ENCODE measurements at regions not wholly inside any gene's neighbourhood (a gene's known extent, or its start where the extent isn't known, plus 50 kb on each side); places are given as distances from the start of the nearest gene placed in this dataset.

- in situ Hi-C loops (cut with HindIII; ENCODE audit: low sequenced_read_pairs), result no loop called here
- DNase-seq (ENCODE audit: low spot score), result no peak
Measured at GRCh38 chr6:165931675-165932074, 236.0 kb downstream of the TBXT start.

DNA sequence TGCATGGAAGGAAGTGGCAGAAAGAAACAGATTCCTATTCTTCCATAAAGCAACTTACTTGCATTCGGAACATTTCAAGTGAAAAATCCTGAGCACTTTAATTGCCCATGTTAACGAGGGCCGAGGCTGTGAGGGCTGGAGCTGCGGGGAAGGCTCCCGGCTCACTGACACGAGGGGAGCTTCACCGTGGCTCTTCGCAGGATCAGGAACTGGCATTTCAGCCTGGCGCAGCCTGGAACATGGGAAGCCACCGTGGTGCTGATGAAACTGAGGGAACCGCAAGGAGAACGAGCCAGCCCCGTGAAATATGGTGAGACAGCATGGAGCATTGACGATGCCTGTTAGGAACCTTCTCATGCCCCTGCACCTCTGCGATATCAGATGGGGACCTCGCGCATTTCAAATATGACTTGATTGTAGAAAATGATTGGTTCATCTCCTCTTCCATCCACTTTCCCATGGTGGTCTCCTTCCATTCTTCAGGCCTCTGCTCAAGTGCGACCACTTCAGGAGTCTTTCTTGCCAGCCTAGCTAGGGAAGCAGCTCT lies 236.9 kb downstream of the TBXT start:
- in situ Hi-C loops (cut with HindIII; ENCODE audit: low sequenced_read_pairs), result no loop called here
- DNase-seq (ENCODE audit: low spot score), result no peak

DNA sequence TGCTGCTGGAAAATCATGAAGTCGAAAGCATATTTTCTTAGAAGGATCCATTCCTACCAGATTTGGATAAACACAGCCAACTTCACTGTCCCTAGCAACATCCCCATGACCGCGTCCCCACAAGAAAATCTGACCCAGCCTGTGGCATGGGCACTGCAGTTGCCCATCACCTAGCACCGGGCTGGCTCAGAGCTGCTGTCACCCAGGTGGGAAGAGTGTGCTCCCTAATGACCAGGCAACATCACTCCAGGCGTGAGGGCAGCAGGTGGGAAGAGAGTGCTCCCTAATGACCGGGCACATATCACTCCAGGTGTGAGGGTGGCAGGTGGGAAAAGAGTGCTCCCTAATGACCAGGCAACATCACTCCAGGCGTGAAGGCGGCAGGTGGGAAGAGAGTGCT lies 238.0 kb downstream of the TBXT start:
- in situ Hi-C loops (cut with HindIII; ENCODE audit: low sequenced_read_pairs), result no loop called here
- no peak for DNase-seq (ENCODE audit: low spot score)

DNA sequence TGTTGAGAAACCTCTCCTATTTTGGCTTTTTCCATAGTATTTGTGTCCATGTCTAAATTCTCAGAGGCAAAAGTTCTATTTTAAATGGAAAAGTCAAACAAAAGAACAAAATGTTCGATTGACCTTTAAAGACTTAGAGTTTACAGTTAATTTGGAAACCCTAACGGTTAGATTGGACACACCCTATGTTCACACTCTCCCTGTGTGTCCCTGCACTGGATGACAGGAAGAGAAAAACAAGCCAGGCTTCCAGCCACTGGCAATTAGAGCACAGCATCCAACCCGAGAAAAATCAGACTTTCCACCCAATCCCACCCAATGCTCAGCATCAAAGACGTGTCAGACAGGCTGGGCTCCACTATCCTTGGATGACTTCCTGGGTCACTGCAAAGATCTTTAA lies 241.3 kb downstream of the TBXT start:
- DNase-seq (ENCODE audit: low spot score), result no peak
- in situ Hi-C loops (cut with HindIII; ENCODE audit: low sequenced_read_pairs), result no loop called here

GRCh38 chr6:165925474-165926156 lies 242.0 kb downstream of the TBXT start:
- DNase-seq (ENCODE audit: low spot score), result no peak
- in situ Hi-C loops (cut with HindIII; ENCODE audit: low sequenced_read_pairs), result no loop called here

DNA sequence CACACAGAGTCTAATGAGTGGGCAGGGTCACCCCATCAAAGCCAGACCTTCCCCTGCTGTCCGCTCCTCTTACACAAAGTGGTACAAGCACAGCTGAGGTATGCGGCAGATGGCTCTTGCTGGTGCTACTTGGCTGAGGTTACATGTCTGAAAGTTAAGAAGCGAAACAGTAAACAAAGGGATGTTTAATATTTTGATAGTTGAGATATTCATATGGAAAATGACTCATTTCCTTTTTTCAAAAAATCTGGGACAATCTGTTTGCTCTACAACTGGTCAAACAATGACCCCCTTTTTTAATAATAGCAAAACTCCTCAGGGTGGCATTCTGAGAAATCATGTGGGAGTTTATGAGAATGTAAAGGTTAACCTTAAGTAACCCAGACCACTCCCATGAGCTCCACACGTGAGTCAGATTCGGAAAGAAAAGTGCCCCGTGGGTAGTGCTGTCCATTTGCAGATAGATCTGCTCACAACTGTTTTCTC lies 245.3 kb downstream of the TBXT start:
- in situ Hi-C loops (cut with HindIII; ENCODE audit: low sequenced_read_pairs), result no loop called here
- peak; percentile 61 for DNase-seq (ENCODE audit: low spot score)

- no peak for DNase-seq (ENCODE audit: low spot score)
- in situ Hi-C loops (cut with HindIII; ENCODE audit: low sequenced_read_pairs), result no loop called here
Measured at GRCh38 chr6:165920896-165921671, 246.6 kb downstream of the TBXT start.

GRCh38 chr6:165917576-165917975 lies 250.1 kb downstream of the TBXT start:
- no peak for DNase-seq (ENCODE audit: low spot score)
- in situ Hi-C loops (cut with HindIII; ENCODE audit: low sequenced_read_pairs), result no loop called here

DNA sequence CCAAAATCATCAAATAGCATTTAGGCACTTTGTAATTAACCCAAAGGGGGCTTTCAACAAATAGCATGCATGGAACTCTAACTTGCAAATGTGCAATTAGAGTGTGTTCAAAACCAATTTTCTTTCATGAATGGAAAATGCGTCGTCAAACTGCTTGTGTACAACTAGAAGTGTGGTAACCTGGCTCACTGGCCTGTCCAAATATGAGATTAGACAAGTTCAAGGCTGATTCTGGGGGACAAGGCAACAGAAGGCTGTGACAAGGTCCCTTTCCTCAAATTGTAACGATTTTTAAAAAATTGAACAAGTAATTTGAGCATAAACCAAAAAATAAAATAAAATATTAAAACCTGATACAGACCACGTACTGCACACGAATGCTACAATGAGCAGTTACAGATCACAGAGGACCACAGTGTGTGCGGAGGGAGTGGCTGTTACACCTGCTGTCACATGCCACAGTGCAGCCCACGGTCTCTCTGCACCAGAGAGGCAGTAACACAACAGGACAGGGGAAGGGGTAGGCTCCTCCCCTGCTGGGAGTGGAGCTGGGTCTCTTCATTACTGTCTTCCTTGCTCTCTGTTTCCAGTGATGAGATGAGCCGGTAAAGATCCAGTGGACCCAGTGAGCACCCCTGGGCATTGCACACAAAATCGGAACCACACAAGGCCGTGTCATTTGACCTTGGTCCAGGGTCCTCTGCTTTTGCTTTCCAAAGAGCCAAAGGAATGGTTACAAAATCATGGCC lies 252.2 kb upstream of the PDE10A start:
- no peak for DNase-seq (ENCODE audit: low spot score)
- in situ Hi-C loops (cut with HindIII; ENCODE audit: low sequenced_read_pairs), result no loop called here

DNA sequence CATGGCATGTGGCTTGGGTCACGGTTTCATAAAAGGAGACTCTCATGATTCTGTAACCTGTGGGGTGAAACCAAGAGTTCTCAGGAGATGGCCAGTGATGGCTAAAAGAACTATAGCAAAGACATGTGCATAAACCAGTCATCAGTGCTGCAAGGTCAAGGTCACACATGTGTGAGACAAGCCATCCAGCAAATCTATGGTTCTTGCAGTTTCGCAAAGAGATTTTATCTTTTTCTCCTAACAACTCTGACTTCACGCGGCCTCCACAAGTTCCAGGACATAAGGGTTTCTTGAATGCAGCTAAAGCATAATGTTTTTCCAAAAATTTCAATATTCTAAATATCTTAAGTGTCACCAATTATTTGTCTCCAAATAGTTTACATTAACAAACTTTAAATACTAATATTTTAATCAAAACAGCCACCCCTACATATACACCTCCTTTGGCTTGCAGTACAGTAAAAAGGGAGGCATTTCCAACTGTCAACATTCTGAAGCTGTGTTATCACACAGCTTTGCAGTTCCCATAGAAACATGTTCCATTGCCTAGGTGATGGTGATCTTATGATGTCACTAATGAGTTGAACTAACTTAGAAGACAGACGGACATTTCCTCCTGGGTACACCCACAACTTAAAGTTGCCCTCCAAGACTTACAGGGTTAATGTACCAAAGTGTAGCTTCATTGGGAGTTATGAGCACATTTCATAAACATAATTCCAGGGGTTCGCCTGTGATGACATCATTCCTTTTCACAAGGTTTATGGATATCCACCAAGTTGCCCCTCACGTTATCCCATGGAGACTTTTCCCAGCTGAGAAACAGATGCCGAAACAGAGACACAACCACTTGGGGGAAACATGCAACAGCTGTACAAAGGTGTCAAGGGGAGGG lies 250.9 kb upstream of the PDE10A start:
- DNase-seq (ENCODE audit: low spot score), result no peak
- in situ Hi-C loops (cut with HindIII; ENCODE audit: low sequenced_read_pairs), result no loop called here

DNA sequence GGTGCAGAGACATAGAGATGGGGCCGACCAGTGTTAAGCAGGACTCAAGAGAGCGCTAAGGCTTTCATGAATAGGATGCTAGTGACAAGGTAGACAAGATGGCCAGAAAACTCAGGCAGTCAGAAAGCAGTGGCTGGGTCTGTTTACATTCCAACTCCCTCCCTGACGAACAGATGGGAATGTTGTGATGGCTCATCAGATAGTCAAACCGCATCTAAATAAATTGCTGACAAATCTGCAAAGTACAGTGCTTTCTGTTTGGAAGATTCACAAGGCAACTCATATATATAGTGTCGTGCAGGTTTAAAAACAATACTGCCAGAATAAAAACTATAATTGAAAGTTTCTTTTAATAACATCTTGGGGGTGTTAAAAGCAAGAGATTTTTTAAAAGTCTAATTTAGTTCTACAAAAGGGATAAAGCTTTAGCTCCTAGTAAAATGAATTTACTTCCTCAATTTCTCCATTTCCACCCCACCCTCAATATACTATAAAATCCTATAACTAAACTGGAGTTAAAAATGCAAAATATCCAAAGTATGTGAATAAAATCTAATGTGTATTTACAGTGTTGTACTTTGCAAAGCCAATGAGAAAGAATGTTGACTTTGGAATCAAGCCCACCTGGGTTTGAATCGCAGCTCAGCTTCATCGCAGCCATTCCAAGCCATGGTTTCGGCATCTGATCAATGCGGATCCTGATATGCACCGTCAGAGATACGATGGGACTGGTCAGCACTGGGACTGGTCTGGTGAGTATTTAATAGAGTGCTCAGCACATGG lies 247.3 kb upstream of the PDE10A start:
- in situ Hi-C loops (cut with HindIII; ENCODE audit: low sequenced_read_pairs), result no loop called here
- DNase-seq (ENCODE audit: low spot score), result peak; percentile 44

DNA sequence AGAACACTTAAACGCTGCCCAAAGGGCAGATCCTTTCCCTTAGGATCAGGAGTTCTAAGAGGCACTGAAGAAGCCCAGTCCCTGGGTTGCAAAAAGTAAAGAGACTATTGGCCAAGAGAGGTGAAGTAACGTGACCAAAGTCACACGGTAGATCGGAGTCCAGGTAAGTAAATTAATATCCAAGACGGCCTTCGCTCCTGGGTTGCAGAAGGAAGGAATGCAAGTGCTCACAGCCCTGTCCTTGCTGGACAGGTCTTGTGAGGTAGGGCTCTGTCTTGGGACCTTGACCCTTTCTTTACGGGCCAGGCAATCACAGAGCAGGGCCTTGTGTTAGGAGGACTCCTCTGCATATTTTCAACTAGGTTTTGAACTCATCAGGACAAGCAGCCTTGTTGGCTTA lies 243.7 kb upstream of the PDE10A start:
- in situ Hi-C loops (cut with HindIII; ENCODE audit: low sequenced_read_pairs), result no loop called here
- DNase-seq (ENCODE audit: low spot score), result no peak

GRCh38 chr6:165905744-165906143 lies 242.7 kb upstream of the PDE10A start:
- in situ Hi-C loops (cut with HindIII; ENCODE audit: low sequenced_read_pairs), result no loop called here
- no peak for DNase-seq (ENCODE audit: low spot score)

GRCh38 chr6:165900970-165901369 lies 237.9 kb upstream of the PDE10A start:
- DNase-seq (ENCODE audit: low spot score), result no peak
- in situ Hi-C loops (cut with HindIII; ENCODE audit: low sequenced_read_pairs), result no loop called here

- peak; percentile 41 for DNase-seq (ENCODE audit: low spot score)
- in situ Hi-C loops (cut with HindIII; ENCODE audit: low sequenced_read_pairs), result no loop called here
Measured at GRCh38 chr6:165899611-165900010, 236.6 kb upstream of the PDE10A start.

DNA sequence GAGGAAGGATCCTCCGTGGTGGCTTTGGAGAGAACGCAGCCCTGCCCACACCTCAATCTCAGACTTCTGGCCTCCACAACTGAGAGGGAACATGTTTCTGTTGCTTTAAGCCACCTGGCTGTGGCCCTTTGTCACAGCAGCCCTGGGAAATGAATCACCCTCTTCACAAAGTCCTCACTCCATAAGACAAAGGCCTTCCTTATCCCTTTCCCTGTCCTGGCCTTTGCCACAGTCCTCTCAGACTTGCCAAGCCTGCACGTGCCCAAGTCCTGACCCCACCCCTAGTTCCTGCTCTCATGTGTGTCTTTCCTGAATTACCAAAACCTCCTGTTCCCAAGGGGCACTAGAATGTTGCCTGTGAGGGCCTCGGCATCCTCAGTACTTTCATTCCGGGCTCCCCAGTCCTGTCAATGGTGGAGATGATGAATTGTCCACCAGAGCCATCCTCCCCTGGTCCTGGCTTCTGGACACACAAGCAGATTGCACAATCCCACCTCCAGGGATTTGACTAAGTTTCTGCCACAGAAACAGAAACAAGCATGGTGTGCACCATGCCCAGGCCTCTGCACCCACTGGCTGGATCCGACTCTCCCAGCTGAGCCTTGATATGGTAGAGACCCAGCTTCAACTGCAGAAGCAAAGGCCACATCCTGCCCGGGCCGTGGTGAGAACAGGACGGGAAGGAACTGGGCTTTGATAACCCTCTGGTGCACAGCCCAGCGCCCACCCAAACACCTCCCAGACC lies 232.6 kb upstream of the PDE10A start:
- DNase-seq (ENCODE audit: low spot score), result no peak
- in situ Hi-C loops (cut with HindIII; ENCODE audit: low sequenced_read_pairs), result no loop called here

DNA sequence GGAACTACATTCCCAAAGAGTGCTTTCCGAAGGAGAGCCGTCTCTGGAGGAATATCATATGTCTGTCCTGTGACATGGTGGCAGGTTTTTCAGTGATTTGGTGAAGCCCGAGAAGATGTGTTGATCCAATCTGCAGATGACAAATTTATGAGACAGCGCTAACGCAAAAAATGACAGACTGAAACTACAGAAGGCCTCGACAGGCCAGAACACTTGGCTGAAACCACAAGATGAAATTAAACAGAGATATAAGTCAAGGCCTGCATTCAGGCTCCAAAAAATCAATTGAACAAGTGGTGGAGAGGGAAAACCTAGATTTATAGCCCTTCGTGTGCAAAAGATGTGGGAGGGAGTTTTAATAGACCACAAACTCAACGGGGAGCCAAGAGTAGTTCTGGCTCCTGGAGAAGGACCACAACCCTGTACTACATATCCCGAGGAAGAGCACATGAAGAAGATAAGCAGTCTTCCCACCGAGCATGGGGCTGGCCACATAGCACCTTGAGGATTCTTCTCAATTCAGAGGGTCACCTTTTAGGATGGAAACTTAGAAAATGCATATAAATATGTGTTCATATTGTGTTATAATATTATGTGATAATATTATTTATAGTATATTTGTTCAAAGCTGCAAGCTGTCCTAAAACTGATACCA lies 231.3 kb upstream of the PDE10A start:
- in situ Hi-C loops (cut with HindIII; ENCODE audit: low sequenced_read_pairs), result no loop called here
- no peak for DNase-seq (ENCODE audit: low spot score)

Data from G401 (cell line).